K562 (cell line): ENCODE measurements at regions not wholly inside any gene's neighbourhood (a gene's known extent, or its start where the extent isn't known, plus 50 kb on each side); places are given as distances from the start of the nearest gene placed in this dataset.

ENCODE experiments used
- ATAC-seq: fragments of 200-7000 bp; cut with Tn5 transposase; 3 replicates; pipeline ENCODE4 v1.9.1; 2020; ENCODE audit warnings: moderate library complexity
- BruUV-seq: library from RNA; stranded (reverse); fragments of 400-500 nt; replicated peaks from 2 replicates; lab custom pipeline; 2021; lab: Mats Ljungman, UMichigan
- CTCF ChIA-PET: fragments of 300-600 bp; formaldehyde crosslinking; extraction: SDS; loops from one replicate; lab custom pipeline; 2021; ENCODE audit warnings: low intra/inter-chr PET ratio; lab: Yijun Ruan, JAX
- POLR2A ChIA-PET: fragments of 300-600, 350-650 bp; sonication (Branson Sonifier 250); formaldehyde crosslinking; extraction: SDS; loops from one replicate; lab custom pipeline; 2021; ENCODE audit warnings: antibody characterized with exemption, inconsistent platforms; lab: Yijun Ruan, JAX
- DNase-seq, 4 experiments: peaks; one replicate each; pipeline versions ENCODE4 v3.0.0 to v3.0.0-alpha.2; 2011 to 2018; ENCODE audit warnings: low spot score in 3 of 4, mixed read lengths in 3 of 4; ENCODE audit errors: extremely low read depth in 1 of 4
- FAIRE-seq: peaks from 2 replicates; lab custom pipeline; 2011; peaks lifted over from hg19 to GRCh38; lab: Jason Lieb, UNC
- H2AFZ ChIP-seq: 2 replicates; pipeline ENCODE4 v1.6.0; 2011; ENCODE audit warnings: low read depth, low read length, control low read depth, inconsistent platforms
- H3K27ac ChIP-seq: fragments of 200-600 bp; 3 replicates; pipeline ENCODE4 v1.8.0; 2011; ENCODE audit warnings: low read depth, mild to moderate bottlenecking, control low read depth, inconsistent platforms, low read length, moderate library complexity, mixed read lengths; ENCODE audit errors: extremely low read depth
- H3K27me3 ChIP-seq, 2 experiments: fragments of 300-600 bp in 1 of 2; 2 replicates in 1 of 2; 3 replicates in 1 of 2; pipeline versions ENCODE4 v1.6.0 to v1.8.0; 2011; ENCODE audit warnings: inconsistent platforms in 2 of 2, low read length in 2 of 2, mild to moderate bottlenecking in 1 of 2, mixed read lengths in 1 of 2, moderate library complexity in 1 of 2; ENCODE audit not compliant: control insufficient read depth in 2 of 2, insufficient read depth in 2 of 2
- H3K36me3 ChIP-seq: fragments of 300-600 bp; 3 replicates; pipeline ENCODE4 v1.8.0; 2011; ENCODE audit warnings: mild to moderate bottlenecking, low read length, inconsistent platforms; ENCODE audit not compliant: control insufficient read depth, insufficient read depth
- H3K4me1 ChIP-seq, 2 experiments: fragments of 200-600 bp in 1 of 2; replicated peaks in 1 of 2; 2 replicates in 1 of 2; 3 replicates in 1 of 2; pipeline versions ENCODE4 v1.5.1 to v1.8.0; 2011; ENCODE audit warnings: inconsistent platforms in 2 of 2, low read length in 2 of 2, mild to moderate bottlenecking in 1 of 2, mixed read lengths in 1 of 2, moderate library complexity in 1 of 2; ENCODE audit not compliant: control insufficient read depth in 2 of 2, insufficient read depth in 2 of 2
- H3K4me2 ChIP-seq: 2 replicates; pipeline ENCODE4 v1.6.1; 2011; ENCODE audit warnings: low read length, control low read depth, inconsistent platforms, mixed read lengths; ENCODE audit not compliant: insufficient read depth
- H3K4me3 ChIP-seq: fragments of 200-600 bp; sonication (generic), shearing (Covaris generic); 2 replicates; pipeline ENCODE4 v1.5.1; 2016; ENCODE audit warnings: control low read depth, inconsistent platforms
- H3K79me2 ChIP-seq: fragments of 200-600 bp; 3 replicates; pipeline ENCODE4 v1.8.0; 2011; ENCODE audit warnings: low read length, inconsistent platforms; ENCODE audit not compliant: control insufficient read depth, insufficient read depth
- H3K9ac ChIP-seq, 2 experiments: 2 replicates each; pipeline versions ENCODE4 v1.6.0 to v1.6.1; 2011; ENCODE audit warnings: low read depth in 2 of 2, low read length in 2 of 2, control low read depth in 1 of 2, inconsistent platforms in 1 of 2, mild to moderate bottlenecking in 1 of 2, mixed read lengths in 1 of 2; ENCODE audit not compliant: insufficient read depth in 1 of 2
- H3K9me1 ChIP-seq: one replicate; pipeline ENCODE4 v1.6.0; 2011; ENCODE audit warnings: inconsistent platforms, mild to moderate bottlenecking, low read length, moderate library complexity; ENCODE audit not compliant: control insufficient read depth, insufficient read depth
- H3K9me3 ChIP-seq: replicated peaks from 2 replicates; pipeline ENCODE4 v1.5.1; 2011; ENCODE audit warnings: low read depth, low read length, inconsistent platforms; ENCODE audit not compliant: control insufficient read depth, insufficient read depth
- H4K20me1 ChIP-seq: replicated peaks from 2 replicates; pipeline ENCODE4 v1.6.1; 2011; ENCODE audit warnings: low read length, inconsistent platforms, mixed read lengths; ENCODE audit not compliant: control insufficient read depth, insufficient read depth
- BCOR ChIP-seq: fragments of 450-650 bp; IDR thresholded peaks from 2 replicates; pipeline ENCODE4 v1.6.1; 2016
- CHD2 ChIP-seq: IDR thresholded peaks from 2 replicates; pipeline ENCODE4 v1.6.1; 2011; ENCODE audit warnings: low read depth, low read length
- ILK ChIP-seq: fragments of 450-650 bp; IDR thresholded peaks from 2 replicates; pipeline ENCODE4 v1.6.1; 2016; ENCODE audit warnings: missing genetic modification characterization, low read depth, mild to moderate bottlenecking, missing compliant biosample characterization, moderate library complexity, borderline replicate concordance
- IRF2 ChIP-seq: sonication (generic); formaldehyde crosslinking; IDR thresholded peaks from 2 replicates; pipeline ENCODE4 v1.8.1; 2022; ENCODE audit warnings: mild to moderate bottlenecking, missing genetic modification reagents
- NCOA2 ChIP-seq, 2 experiments: fragments of 450-650 bp; IDR thresholded peaks; 2 replicates each; pipeline ENCODE4 v1.6.1; 2018; ENCODE audit warnings: mild to moderate bottlenecking in 2 of 2, moderate library complexity in 1 of 2; ENCODE audit not compliant: partially characterized antibody in 2 of 2
- ZNF589 ChIP-seq: fragments of 200-800 bp; sonication (Bioruptor generic); IDR thresholded peaks from 2 replicates; pipeline ENCODE4 v1.6.1; 2016; ENCODE audit warnings: low read depth, missing genetic modification characterization, missing compliant biosample characterization
- WGBS: fragments of 100-300 bp; shearing (Covaris generic); methylation state at CpG from one replicate; pipeline ENCODE4 v1.1.6; 2016; ENCODE audit warnings: low coverage, mixed read lengths; ENCODE audit not compliant: insufficient coverage; ENCODE audit errors: missing lambda C conversion rate; 5-methylcytosine and 5-hydroxymethylcytosine counted together
- in situ Hi-C: fragments of 300-500 bp; cut with MboI; formaldehyde crosslinking; loops from 4 replicates; pipeline ENCODE4 v1.15.0; 2018; ENCODE audit warnings: inconsistent platforms, mixed read lengths
- intact Hi-C: fragments of 100-400 bp; cut with micrococcal nuclease; formaldehyde crosslinking; loops from 2 replicates; pipeline ENCODE4 v1.14.2; 2022
- TF ChIP-seq, protein P1 (sequence below): sonication (generic); formaldehyde crosslinking; IDR thresholded peaks from 2 replicates; pipeline ENCODE4 v1.8.1; 2023; ENCODE audit warnings: mild to moderate bottlenecking, missing genetic modification reagents
- TF ChIP-seq, protein P2 (sequence below): fragments of 250-450 bp; sonication (Bioruptor Pico); IDR thresholded peaks from 2 replicates; pipeline ENCODE4 v1.4.0; 2020; ENCODE audit warnings: mild to moderate bottlenecking, moderate library complexity
- TF ChIP-seq, protein P3 (sequence below): sonication (generic); formaldehyde crosslinking; IDR thresholded peaks from 2 replicates; pipeline ENCODE4 v1.8.0; 2023; ENCODE audit warnings: mild to moderate bottlenecking, missing genetic modification reagents

DNA sequence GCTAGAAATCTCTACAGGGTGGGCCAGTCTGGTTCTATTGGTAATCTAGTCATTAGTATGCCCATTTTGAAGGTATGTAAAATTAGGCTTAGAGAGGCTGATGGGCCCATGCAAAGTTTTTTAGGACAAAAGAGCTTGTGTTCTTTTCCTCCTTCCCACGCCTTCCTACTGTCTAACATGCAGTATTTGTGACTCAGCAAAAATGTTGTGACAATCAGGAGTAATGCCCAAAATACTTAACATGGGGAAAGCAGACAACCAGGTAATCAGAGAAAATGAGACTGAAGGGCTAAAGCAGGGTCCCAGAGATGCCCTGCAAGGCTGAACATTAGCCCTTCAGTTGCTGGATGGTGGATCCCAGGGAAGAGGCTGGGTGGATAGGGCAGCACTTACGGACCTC lies 437.9 kb downstream of the BCL11B start (continued):
- TF ChIP-seq NCOA2 (IDR thresholded peaks at IDR 0.05; ENCODE audit: partially characterized antibody in 2 of 2): no peak
- TF ChIP-seq ILK: no peak
- no peak for TF ChIP-seq ZNF589 (CRISPR knock-in tag)
- TF ChIP-seq, protein P1, sequence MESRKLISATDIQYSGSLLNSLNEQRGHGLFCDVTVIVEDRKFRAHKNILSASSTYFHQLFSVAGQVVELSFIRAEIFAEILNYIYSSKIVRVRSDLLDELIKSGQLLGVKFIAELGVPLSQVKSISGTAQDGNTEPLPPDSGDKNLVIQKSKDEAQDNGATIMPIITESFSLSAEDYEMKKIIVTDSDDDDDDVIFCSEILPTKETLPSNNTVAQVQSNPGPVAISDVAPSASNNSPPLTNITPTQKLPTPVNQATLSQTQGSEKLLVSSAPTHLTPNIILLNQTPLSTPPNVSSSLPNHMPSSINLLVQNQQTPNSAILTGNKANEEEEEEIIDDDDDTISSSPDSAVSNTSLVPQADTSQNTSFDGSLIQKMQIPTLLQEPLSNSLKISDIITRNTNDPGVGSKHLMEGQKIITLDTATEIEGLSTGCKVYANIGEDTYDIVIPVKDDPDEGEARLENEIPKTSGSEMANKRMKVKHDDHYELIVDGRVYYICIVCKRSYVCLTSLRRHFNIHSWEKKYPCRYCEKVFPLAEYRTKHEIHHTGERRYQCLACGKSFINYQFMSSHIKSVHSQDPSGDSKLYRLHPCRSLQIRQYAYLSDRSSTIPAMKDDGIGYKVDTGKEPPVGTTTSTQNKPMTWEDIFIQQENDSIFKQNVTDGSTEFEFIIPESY (CRISPR knock-in tag): no peak
- TF ChIP-seq, protein P2, sequence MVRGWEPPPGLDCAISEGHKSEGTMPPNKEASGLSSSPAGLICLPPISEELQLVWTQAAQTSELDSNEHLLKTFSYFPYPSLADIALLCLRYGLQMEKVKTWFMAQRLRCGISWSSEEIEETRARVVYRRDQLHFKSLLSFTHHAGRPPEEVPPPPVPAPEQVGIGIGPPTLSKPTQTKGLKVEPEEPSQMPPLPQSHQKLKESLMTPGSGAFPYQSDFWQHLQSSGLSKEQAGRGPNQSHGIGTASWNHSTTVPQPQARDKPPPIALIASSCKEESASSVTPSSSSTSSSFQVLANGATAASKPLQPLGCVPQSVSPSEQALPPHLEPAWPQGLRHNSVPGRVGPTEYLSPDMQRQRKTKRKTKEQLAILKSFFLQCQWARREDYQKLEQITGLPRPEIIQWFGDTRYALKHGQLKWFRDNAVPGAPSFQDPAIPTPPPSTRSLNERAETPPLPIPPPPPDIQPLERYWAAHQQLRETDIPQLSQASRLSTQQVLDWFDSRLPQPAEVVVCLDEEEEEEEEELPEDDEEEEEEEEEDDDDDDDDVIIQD (CRISPR knock-in tag): no peak

DNA sequence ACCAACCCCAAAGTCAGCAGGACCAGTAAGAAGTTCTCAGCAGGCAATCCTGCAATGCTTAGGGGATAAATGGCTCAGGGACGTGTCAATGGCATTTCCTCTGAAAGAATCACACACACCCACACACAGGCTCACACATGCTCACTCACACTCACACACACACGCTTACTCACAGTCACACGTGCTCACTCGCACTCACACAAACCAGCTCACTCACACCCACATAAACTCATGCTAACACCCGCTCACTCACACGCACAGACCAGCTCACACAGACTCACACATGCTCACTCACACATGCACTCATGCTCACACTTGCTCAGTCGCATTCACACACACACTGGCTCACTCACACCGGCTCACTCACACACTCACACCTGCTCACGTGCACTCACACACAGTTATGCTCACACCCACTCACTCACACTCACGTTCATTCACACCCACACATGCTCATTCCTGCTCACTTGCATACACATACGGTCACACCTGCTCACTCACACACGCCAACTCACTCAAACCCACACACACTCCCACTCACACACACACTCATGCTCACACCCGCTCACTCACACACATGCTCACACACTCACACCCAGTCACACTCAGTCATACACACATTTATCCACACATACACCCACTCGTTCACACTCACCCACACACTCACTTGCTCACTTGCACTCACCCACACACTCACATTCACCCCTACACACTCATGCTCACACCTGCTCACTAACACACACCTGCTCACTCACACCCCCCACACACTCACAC lies 436.8 kb downstream of the BCL11B start:
- FAIRE-seq: no peak
- no peaks in the 10 kb centered on the region for H3K9me3 ChIP-seq
- POLR2A ChIA-PET: no interaction called here
- in situ Hi-C loops: no loop called here
- no peaks in the 10 kb centered on the region for H3K36me3 ChIP-seq
- DNase-seq: no peak
- 0% methylated on average over 13 of the region's 14 CpGs for WGBS
- CTCF ChIA-PET: no interaction called here
- H3K27me3 ChIP-seq: no peaks in the 10 kb centered on the region
- intact Hi-C loops: no loop called here
- H3K4me2 ChIP-seq: no peak overlapping the region
- BruUV-seq: no TSS peak
- no peak overlapping the region for H2AFZ ChIP-seq
- no peaks in the 10 kb centered on the region for H4K20me1 ChIP-seq
- no peak overlapping the region for H3K27ac ChIP-seq
- H3K79me2 ChIP-seq: no peaks in the 10 kb centered on the region
- H3K4me1 ChIP-seq: no peaks in the 10 kb centered on the region
- H3K4me3 ChIP-seq: no peak overlapping the region
- H3K9me1 ChIP-seq: no peaks in the 10 kb centered on the region
- no peak overlapping the region for H3K9ac ChIP-seq
- TF ChIP-seq IRF2 (CRISPR knock-in tag) (no peak), BCOR (no peak), CHD2 (no peak)
- TF ChIP-seq, protein P3, sequence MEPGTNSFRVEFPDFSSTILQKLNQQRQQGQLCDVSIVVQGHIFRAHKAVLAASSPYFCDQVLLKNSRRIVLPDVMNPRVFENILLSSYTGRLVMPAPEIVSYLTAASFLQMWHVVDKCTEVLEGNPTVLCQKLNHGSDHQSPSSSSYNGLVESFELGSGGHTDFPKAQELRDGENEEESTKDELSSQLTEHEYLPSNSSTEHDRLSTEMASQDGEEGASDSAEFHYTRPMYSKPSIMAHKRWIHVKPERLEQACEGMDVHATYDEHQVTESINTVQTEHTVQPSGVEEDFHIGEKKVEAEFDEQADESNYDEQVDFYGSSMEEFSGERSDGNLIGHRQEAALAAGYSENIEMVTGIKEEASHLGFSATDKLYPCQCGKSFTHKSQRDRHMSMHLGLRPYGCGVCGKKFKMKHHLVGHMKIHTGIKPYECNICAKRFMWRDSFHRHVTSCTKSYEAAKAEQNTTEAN (CRISPR knock-in tag): 0 out of 2 replicates have a peak, but pooled peaks have one; percentile 21
- TF ChIP-seq, all 486 proteins: peak for 1
- ATAC-seq: no peak
